Hepatocyte (in vitro differentiated cells): ENCODE measurements at regions not wholly inside any gene's neighbourhood (a gene's known extent, or its start where the extent isn't known, plus 50 kb on each side); places are given as distances from the start of the nearest gene placed in this dataset.

ENCODE experiments used
- EZH2phosphoT487 ChIP-seq: fragments of 200-600 bp; sonication (generic); IDR thresholded peaks from one replicate; pipeline ENCODE4 v1.6.1; 2018; ENCODE audit warnings: antibody characterized with exemption, mild to moderate bottlenecking, low read depth, moderate library complexity; ENCODE audit not compliant: unreplicated experiment, severe bottlenecking
- TF ChIP-seq, protein P1 (sequence below): fragments of 200-600 bp; sonication (generic); IDR thresholded peaks from 2 replicates; pipeline ENCODE4 v1.5.1; 2016; ENCODE audit warnings: antibody characterized with exemption, mild to moderate bottlenecking; ENCODE audit not compliant: poor library complexity

DNA sequence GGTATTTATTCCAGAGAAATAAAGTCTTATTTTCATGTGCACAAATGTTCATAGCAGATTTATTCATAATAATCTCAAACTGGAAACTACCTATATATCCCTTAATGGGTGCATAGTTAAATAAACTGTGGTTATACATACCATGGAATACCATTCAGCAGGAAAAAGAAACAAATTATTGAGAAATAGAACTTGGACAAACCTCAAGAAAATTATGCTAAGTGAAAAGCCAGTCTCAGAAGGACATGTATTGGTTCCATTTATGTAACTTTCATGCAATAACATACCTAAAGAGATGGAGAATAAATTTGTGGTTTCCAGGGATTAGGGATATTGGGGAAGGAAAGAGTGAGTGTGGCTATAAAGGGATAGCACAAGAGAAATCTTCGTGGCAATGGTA, 452.6 kb downstream of the SETBP1 start:
- TF ChIP-seq, protein P1, sequence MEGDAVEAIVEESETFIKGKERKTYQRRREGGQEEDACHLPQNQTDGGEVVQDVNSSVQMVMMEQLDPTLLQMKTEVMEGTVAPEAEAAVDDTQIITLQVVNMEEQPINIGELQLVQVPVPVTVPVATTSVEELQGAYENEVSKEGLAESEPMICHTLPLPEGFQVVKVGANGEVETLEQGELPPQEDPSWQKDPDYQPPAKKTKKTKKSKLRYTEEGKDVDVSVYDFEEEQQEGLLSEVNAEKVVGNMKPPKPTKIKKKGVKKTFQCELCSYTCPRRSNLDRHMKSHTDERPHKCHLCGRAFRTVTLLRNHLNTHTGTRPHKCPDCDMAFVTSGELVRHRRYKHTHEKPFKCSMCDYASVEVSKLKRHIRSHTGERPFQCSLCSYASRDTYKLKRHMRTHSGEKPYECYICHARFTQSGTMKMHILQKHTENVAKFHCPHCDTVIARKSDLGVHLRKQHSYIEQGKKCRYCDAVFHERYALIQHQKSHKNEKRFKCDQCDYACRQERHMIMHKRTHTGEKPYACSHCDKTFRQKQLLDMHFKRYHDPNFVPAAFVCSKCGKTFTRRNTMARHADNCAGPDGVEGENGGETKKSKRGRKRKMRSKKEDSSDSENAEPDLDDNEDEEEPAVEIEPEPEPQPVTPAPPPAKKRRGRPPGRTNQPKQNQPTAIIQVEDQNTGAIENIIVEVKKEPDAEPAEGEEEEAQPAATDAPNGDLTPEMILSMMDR = no peak
- TF ChIP-seq EZH2phosphoT487 = no peak
